ENCODE measurements at regions not wholly inside any gene's neighbourhood (a gene's known extent, or its start where the extent isn't known, plus 50 kb on each side); places are given as distances from the start of the nearest gene placed in this dataset.

GRCh38 chr20:54398814-54399213 is 76.6 kb upstream of the DOK5 start:
- no peaks in the 10 kb centered on the region for H3K27me3 ChIP-seq (ENCODE audit: control insufficient read depth in 2 of 2, insufficient read depth in 2 of 2, low read length in 2 of 2)
- H3K4me2 ChIP-seq (replicated peaks; ENCODE audit: extremely low read depth, low read length, poor library complexity, severe bottlenecking) = no peak overlapping the region
- intact Hi-C loops (cut with micrococcal nuclease) = no loop called here
- no peak for TF ChIP-seq CTCF (IDR thresholded peaks at IDR 0.05)
- H3K4me3 ChIP-seq (replicated peaks in 1 of 3; ENCODE audit: low read depth in 2 of 3, low read length in 3 of 3) = no peak overlapping the region
- H3K4me1 Mint-ChIP-seq = no peaks in the 10 kb centered on the region
- H3K27ac Mint-ChIP-seq = no peak overlapping the region
- no peak overlapping the region for H3K27ac ChIP-seq (ENCODE audit: low read depth in 1 of 2, low read length in 2 of 2)
- DNase-seq = no peak
- no peak overlapping the region for H2AFZ ChIP-seq (ENCODE audit: insufficient read depth, low read depth, low read length, poor library complexity, severe bottlenecking)
- no peak overlapping the region for H3K4me3 Mint-ChIP-seq
- H3K9ac ChIP-seq (ENCODE audit: insufficient read depth, low read length, poor library complexity, severe bottlenecking) = no peak overlapping the region
- no peaks in the 10 kb centered on the region for H4K20me1 ChIP-seq (ENCODE audit: insufficient read depth, low read length)
- H3K9me3 ChIP-seq (replicated peaks in 1 of 2; ENCODE audit: control insufficient read depth in 1 of 2, insufficient read depth in 1 of 2, low read length in 2 of 2) = no peaks in the 10 kb centered on the region
- no peaks in the 10 kb centered on the region for H3K79me2 ChIP-seq (ENCODE audit: insufficient read depth, low read length)
- H3K36me3 ChIP-seq (replicated peaks in 1 of 2; ENCODE audit: control insufficient read depth in 1 of 2, insufficient read depth in 2 of 2, low read length in 2 of 2) = no peaks in the 10 kb centered on the region
- H3K9me3 Mint-ChIP-seq = peaks cover 0 to 5% (median 0%) of the 10 kb centered on the region in 7 donors
- WGBS (ENCODE audit: insufficient coverage) = no CpG with 5 or more reads among the region's 5 CpGs
- H3K27me3 Mint-ChIP-seq (ENCODE audit: low read depth in 3 of 3) = peaks cover 0 to 2% (median 0%) of the 10 kb centered on the region in 3 donors
- H3K4me1 ChIP-seq (ENCODE audit: control insufficient read depth in 1 of 2, insufficient read depth in 2 of 2, low read length in 2 of 2) = no peaks in the 10 kb centered on the region
- H3K36me3 Mint-ChIP-seq = no peaks in the 10 kb centered on the region

GRCh38 chr20:54405540-54405939 is 69.9 kb upstream of the DOK5 start:
- Histone ChIP-seq H3K27me3 (ENCODE audit: control insufficient read depth in 2 of 2, insufficient read depth in 2 of 2, low read length in 2 of 2) (no peaks in the 10 kb centered on the region), H3K36me3 (replicated peaks in 1 of 2; ENCODE audit: control insufficient read depth in 1 of 2, insufficient read depth in 2 of 2, low read length in 2 of 2) (no peaks in the 10 kb centered on the region), H2AFZ (ENCODE audit: insufficient read depth, low read depth, low read length, poor library complexity, severe bottlenecking) (no peak overlapping the region), H3K9ac (ENCODE audit: insufficient read depth, low read length, poor library complexity, severe bottlenecking) (no peak overlapping the region), H3K9me3 (replicated peaks in 1 of 2; ENCODE audit: control insufficient read depth in 1 of 2, insufficient read depth in 1 of 2, low read length in 2 of 2) (no peaks in the 10 kb centered on the region), H3K4me3 (replicated peaks in 1 of 3; ENCODE audit: low read depth in 2 of 3, low read length in 3 of 3) (no peak overlapping the region), H3K4me1 (ENCODE audit: control insufficient read depth in 1 of 2, insufficient read depth in 2 of 2, low read length in 2 of 2) (no peaks in the 10 kb centered on the region), H4K20me1 (ENCODE audit: insufficient read depth, low read length) (no peaks in the 10 kb centered on the region), H3K79me2 (ENCODE audit: insufficient read depth, low read length) (no peaks in the 10 kb centered on the region), H3K27ac (ENCODE audit: low read depth in 1 of 2, low read length in 2 of 2) (no peak overlapping the region), H3K4me2 (replicated peaks; ENCODE audit: extremely low read depth, low read length, poor library complexity, severe bottlenecking) (no peak overlapping the region)
- H3K27me3 Mint-ChIP-seq (ENCODE audit: low read depth in 3 of 3) = peaks cover 3 to 4% (median 3%) of the 10 kb centered on the region in 3 donors
- WGBS (ENCODE audit: insufficient coverage) = 100% methylated on average over 1 of the region's 2 CpGs
- no peak for TF ChIP-seq CTCF (IDR thresholded peaks at IDR 0.05)
- intact Hi-C loops (cut with micrococcal nuclease) = no loop called here
- H3K36me3 Mint-ChIP-seq = no peaks in the 10 kb centered on the region
- H3K4me3 Mint-ChIP-seq = no peak overlapping the region
- DNase-seq = no peak
- no peaks in the 10 kb centered on the region for H3K4me1 Mint-ChIP-seq
- peaks cover 0 to 3% (median 0%) of the 10 kb centered on the region in 7 donors for H3K9me3 Mint-ChIP-seq
- no peak overlapping the region for H3K27ac Mint-ChIP-seq

Measured in CD14-positive monocyte (primary cell).